GM21447 (cell line): ENCODE measurements at regions not wholly inside any gene's neighbourhood (a gene's known extent, or its start where the extent isn't known, plus 50 kb on each side); places are given as distances from the start of the nearest gene placed in this dataset.

Experiments
- ATAC-seq: cut with Tn5 transposase; IDR thresholded peaks from one replicate; pipeline ENCODE4 v1.9.1; 2021; ENCODE audit not compliant: unreplicated experiment

DNA sequence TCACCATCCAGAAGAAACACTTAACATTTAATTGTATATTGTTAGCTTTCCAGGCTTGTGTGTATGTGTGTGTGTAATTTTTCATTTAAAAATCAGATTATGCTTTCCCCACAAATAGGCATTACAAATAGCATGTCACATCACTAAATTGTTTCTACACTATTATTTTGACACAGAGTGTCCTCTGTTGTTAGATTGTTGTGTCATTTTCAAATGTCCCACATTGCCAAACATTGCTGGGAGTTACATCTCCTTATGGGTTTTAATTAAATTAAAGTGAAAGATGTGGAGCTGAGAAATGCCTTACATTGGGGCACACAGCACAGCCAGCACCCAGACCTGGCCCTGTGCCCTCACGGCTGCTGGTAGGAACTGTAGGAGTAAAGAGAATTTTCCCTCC is 295.6 kb downstream of the ZEB1 start:
- no peak for ATAC-seq

DNA sequence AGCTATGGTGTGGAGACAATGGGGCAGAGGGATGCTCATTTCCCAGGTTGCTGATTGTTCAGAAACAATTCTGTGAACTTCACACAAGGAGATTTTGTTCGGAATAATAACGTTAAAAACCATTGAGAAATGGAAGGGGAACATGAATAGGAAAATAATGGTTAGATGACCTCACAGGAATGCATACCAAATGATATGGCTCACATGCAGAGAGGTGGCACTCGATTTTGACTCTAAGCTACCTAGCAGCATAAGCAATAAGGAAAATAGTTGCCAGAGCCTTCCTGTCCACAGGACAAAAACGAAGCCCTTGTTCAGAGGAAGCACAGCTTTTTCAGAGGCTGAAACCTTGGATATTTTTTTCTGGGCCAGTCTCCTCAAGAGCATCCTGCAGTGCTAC is 293.1 kb downstream of the ZEB1 start:
- no peak for ATAC-seq

DNA sequence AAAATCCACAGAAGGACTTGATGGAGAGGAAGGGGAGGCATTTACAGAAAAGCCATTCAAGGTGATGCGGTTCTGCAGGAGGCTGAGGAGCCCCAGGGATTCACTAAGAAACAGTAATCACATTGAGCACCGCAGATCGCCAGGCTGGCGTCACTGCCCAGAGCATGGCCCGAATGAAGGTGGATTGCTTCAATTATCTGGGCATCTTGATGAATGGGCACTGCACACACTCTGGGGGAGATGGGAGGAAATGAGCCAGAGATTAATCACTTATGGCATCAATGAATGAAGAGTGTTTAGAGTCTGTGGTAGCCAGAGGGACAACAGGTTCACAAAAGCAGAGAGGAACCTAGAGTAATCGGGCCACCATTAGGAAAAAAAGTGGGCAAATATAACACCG is 292.1 kb downstream of the ZEB1 start:
- no peak for ATAC-seq

DNA sequence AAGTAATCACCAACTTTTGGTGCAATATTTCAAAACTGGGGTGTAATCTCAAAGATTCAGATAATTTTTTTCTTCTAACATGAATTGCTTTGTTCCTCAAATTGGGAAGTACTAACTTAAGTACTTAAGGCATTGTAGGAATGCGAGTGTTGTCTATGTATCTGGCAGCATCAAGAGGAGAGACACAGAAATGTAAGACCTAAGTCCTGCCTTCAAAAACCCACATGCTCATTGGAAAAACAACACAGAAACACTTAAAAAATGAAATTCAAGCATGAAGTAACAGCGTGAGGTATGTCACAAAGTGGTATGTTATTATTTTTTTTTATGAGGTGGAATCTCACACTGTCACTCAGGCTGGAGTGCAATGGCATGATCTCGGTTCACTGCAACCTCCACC is 288.5 kb downstream of the ZEB1 start:
- ATAC-seq, result no peak

DNA sequence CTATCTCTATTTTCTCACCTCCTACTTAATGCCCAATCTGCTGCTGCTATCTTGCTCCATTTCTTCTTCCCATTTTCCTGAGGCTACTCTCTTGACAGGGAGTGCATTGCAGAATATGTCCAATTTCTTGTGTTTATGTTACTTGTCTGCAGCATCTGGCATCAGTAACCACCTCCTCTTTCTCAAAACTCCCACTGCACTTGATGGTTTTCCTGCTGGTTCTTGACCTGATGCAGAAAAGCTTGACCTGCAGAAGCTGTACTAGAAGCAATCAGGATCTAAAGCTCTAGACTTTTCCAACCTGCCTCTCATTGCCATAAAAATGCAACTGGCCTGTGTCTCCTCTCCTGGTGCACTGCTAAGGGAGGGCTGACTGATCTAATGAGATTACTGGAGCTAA is 287.8 kb downstream of the ZEB1 start:
- ATAC-seq, result no peak

DNA sequence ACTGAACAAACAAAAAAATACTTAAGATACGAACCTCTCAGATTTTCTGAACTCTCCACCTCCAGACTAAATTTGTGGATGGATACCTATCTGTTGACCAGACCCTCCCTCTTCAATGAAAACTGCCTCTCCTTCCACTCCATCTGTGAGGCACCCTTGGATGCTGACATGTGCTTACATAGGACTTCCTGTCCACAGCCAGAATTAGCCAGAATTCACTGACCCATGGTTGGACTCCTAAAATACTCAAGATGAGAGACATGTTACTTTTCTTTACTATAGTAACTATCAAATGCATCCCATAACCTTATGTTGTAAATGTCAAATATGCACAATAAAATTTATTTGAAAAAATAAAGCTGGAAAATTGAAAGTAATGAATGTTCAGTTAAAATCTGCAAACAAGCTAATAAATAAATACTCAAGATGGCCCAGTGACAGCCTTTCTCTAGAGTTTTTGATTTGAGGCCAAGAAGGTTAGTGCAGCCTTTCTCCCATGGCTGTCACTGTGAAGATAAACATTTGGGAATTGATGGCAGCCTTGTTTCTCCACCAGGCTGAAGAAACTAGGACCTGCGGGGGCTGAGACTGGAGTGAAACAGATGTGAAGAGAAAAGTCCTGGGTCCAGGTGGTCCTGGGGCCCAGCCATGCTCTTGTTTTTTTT is 287.0 kb downstream of the ZEB1 start:
- ATAC-seq, result no peak

DNA sequence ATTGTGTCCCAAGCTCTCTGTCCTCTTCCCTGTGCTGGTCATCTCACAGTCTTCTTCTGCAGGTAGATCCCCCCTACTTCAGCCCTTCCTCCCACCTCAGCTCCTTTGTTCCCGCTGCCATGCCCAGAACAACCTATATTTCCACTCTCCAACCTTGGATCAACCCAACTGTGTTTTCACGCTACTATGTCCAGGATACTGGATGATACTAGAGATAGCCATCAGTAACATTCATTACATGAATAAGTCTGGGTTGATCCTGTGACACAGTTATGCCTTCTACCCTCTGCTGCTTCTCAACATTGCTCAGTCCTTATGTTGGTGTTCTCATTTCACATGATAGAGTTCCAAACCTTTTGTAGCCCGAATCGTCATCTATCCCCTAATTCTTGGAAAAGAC is 286.4 kb downstream of the ZEB1 start:
- no peak for ATAC-seq

DNA sequence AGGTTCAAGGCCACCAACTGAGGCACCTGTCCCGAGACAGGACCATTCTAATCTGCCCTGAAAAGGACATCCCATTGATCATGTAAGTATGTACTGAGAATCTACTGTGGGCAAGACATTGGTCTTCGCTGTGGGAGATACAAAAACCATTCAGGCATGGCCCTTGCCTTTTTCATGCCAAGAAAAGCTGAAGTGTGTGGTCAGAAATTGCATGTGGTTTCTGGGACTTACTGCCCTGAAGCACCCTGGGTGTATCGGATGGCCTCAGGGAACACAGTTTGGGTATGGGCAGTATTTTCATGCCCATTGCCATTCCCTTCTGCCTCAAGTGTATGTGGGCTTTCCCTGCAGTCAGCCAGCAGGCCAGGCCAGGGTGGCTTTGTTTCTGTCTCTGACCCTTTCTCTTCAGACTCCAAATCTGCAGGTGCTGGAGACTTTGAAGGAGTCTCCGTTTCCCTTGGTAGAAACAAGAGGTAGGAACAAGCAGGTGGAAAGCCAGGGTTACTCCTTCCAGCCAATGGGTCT is 285.7 kb downstream of the ZEB1 start:
- ATAC-seq, result no peak

DNA sequence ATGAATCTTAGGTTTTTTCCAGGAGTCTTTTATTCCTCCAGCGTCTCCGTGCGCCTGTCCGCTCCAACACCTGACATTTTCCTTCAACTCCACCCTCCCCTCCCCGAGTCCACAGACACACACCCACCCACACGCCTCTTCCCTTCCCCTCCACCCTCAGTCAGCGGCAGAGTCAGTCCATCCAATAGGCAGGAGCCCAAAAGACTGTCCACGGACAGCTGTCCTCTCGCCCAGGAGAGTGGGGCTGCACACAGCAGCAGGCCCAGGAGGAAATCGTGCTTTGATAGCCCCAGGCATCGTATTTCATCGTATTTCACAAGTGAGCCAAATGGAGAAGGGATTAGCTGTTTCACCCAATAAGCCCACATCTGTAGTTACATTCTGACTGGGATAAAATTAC is 285.1 kb downstream of the ZEB1 start:
- no peak for ATAC-seq

DNA sequence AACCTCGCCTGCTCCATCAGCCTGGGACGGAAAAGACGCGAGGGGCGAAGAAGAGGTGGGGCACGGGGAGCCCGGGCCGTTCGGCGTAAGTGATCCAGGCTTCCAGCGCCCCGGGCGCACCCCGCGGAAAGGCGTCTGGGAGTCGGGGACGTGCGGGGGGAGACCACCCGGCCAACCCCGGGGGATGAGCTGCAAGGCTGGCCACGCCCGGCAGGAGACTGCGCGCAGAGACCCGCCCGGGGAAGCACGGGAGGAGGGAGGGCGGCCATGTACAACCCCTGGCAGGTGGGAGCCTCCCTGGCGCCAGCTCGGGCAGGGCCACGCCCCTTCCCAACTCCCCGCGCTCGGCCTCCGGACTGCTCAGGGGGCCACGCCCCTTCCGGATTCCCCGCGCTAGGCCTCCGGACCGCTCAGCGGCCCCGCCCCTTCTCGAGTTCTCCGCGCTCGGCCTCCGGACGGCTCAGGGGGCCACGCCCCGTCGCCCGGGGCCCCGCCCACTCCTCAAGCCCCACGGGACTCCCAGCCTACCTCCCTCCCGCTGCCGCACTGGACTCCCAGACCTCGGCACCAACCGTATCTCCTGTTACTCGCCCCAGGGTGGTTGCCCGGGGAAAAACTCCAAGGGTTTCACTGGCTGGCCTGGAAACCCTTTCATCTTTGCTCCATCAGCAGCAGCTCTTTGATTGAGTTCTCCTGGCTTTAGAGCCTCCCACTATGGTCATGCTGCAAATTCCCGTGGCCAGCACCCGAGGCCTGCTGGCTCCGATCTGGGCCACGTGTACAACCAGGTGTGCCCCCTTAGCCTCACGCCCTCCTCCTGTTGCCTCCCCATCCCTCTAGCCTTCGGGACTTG is 284.4 kb downstream of the ZEB1 start:
- peak; percentile 98 for ATAC-seq

DNA sequence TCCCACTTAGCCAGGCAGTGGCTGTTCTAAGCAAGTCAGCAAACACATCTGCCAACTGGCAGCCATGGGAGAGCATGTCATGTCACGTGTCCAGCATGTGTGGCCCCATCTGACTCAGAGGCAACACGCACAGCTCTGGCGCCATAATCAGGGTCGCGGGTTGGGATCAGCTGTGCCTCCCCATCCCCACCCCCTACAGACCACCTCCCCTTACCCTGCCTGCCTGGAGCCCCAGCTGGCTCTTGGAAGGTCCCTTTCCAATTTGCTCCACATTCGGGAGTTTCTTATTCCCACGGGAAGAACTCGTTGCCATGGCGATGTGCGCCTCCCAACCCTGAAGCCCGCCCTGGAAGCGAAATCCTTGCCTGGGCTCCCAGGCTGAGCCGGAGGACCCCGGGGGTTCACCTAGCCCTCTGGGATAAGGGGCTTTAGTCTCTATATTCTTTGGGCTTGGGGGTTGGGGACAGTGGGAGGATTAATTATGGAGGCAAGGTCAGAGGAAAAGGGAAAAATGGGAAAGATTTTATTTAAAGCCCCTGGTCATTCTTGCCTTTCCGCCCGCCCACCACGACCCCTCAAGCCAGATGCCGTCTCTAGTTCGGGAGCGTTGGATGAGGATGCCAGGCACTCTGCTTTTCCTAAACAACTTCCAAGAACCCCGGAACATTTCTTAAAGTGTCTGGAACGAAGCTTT is 283.7 kb downstream of the ZEB1 start:
- ATAC-seq, result no peak

DNA sequence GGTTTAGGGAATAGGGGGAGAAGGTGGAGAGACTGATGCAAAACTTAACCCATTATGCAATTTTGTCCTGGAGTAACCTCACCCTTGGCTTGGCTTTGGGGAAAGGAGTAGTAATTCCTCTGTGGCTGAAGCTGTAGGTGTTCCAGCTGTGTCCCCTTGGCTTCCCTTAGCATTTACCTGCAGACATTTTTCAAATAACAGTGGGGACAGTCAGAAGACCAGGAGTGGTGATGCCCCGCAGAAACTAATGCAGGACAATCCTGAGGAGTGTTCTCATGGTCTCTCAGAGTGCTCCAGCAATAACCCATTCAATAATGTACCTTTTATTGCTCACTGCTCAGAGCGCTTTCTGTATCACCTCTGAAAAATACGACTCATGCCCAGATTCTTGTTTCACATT is 282.1 kb downstream of the ZEB1 start:
- ATAC-seq, result no peak

DNA sequence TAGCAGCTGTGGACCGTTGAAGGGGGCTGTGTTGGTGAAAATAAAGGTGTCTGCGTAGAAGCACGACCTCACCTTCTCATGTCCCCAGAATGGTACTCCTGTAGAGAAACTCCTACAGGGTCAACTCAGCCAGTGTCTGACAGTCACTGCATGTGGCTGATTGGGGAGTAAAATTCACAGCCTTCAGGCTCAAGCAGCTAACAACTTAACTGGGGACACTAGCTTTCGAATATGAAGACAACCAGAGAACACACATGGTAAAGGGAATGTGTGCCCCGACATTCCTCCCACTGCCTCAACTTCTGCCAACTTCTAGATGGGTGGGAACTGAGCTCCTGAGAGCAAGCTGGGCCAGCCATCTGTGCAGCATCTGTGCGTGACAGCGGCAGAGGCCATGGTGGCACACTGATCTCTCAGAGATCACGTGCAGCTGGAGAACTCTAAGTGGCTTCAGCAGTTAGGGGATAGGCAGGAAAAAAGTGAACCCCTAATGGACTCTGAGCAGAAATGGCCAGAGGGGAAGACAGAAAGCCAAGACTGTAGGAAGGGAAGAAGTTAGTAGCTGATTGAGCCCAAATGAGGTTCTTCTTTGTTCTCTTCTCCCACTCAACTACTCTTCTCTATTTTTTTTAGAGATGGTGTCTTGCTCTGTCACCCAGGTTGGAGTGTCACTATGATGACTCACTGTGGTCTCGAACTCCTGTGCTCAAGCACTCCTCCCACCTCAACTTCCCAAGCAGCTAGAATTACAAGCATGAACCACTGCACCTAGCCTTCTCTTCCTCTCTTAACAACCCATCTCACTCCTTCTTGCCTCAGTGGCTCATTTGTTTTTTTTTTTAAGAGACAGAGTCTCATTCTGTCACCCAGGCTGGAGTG is 280.8 kb downstream of the ZEB1 start:
- no peak for ATAC-seq

DNA sequence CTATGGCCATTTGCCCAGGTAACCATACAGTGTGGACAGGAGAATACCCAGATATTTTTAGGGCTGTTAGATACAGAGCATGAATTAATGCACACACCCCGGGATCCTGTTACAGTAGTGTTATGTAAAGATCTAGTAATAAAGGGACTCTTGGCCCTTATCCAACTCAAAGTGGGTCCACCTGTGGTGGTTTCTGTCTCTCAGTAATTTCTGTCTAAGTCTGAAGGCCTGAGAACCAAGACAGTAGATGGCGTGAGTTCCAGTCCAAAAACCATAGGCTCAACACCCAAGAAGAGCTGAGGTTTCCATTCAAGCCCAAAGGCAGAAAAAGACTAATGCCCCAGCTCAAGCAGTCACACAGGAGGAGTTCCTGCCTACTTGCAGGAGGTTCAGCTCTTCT is 277.7 kb downstream of the ZEB1 start:
- ATAC-seq, result no peak

DNA sequence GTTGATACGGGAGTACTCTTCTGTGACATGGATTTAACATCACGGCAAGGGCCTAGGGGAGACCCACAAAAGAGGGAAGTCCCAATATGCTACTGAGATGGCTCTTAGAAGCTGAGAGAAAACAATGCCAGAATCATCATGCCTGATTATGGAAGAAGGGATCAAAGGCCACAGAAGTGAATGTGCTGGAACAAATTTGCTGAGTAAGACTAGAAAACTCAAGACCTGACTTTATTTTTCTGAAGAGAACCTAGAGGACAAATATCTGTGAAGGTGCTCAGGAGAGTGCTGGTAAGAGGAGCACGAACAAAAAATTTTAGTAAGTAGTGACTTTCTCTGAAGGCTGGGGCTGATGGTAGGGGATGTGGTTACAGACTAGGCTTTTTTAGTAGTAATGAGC is 277.0 kb downstream of the ZEB1 start:
- ATAC-seq, result no peak

DNA sequence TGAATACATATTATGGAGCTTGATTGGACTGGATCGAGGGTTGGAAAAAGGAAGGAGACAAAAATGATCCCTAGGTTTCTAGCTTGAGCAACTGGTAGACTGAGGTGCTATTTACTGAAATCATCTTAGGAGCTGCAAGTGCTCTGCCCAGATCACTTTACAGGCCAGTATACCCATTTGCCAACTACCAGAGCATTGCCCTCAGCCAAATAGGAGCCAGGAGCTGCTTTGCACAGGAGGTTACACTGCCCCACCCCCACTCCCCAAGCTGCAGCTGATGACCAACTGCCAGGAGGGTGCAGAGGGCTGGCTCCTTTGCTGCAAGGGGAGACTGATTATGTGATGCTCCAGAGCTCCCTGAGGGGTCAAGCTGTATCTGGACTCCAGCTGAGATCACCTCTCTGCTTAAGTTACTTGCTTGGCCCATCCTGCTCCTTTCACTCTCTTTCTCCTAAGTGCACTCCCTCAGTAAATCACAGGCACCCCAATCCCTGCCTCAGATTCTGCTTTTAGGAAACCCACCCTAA is 275.4 kb downstream of the ZEB1 start:
- ATAC-seq, result no peak

DNA sequence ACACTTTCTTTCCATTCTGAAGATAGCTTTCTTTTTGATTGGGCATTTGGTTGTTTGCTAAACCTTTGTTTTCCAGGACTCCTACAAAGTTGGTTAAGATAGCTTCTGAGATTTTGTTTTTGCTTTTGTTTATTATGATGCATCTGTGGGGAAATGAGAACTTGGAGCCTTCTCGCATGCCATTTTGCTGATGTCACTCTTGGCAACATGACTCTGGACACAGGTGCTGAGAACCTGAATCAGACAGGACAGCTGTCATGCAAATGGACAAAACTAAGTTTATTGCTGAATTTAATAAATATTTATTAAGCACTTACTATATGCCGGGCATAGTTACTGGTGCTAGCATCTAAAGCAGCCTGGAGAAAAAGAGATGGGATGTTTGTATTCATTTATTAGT is 274.1 kb downstream of the ZEB1 start:
- no peak for ATAC-seq

DNA sequence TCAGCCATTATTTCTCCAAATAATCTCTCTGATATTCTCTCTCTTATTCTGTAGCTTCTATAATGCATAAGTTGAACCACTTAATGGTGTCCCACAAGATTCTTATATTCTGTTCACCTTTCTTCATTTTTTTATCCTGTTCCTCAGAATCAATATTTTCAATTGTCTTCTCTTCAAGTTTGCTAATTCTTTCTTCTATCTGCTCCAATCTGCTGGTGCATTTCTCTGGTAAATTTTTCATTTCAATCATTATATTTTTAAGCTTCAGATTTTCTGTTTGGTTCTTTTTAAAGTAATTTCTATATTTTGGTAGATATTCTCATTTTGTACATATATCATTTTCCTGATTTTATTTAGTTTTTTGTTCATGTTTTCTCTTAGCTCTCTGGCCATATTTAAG is 272.6 kb downstream of the ZEB1 start:
- no peak for ATAC-seq

DNA sequence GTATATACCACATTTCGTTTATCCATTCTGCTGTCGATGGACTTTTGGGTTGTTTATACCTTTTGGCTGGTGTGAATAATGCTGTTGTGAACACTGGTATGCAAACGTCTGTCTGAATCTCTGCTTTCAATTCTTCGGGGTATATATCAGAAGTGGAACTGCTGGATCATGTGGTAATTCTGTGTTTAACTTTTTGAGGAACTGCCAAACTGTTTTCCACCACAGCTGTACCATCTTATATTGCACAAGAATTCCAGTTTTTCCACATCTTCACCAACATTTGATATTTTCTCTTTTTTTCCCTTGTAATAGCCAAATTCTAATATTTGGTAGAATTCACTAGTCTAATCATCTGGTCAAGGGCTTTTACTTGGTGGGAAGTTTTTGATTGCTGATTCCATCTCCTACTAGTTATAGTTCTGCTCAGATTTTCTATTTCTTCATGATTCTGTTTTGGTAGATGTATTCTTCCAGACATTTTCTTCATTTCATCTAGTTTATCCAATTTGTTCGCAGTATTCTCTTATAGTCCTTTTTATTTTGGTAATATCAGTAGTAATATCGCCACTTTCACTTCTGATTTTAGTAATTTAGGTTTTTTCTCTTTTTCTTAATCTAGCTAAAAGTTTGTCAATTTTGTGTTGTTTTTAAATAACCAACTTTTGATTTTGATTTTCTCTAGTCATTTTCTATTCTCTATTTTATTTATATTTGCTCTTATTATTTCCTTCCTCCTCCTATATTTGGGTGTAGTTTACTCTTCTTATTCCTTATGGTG is 271.2 kb downstream of the ZEB1 start:
- ATAC-seq, result no peak

DNA sequence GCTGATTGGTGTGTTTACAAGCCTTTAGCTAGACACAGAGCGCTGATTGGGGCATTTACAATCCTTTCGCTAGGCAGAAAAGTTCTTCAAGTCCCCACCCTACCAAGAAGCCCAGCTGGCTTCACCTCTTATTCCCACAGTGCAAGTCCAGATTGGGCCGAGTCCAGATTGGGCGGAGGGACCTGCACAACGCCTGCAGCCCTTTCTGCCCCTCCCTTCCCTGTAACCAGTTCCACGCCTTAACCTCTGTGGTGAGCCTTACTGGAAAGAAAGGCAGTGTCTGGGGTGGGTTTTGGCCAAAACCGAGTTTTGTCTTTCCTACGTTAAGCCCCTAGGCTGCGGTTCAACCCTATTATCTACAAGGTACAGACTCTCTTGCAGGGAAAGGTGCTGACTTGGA is 268.7 kb downstream of the ZEB1 start:
- no peak for ATAC-seq
